ENCODE measurements at regions not wholly inside any gene's neighbourhood (a gene's known extent, or its start where the extent isn't known, plus 50 kb on each side); places are given as distances from the start of the nearest gene placed in this dataset.

DNA sequence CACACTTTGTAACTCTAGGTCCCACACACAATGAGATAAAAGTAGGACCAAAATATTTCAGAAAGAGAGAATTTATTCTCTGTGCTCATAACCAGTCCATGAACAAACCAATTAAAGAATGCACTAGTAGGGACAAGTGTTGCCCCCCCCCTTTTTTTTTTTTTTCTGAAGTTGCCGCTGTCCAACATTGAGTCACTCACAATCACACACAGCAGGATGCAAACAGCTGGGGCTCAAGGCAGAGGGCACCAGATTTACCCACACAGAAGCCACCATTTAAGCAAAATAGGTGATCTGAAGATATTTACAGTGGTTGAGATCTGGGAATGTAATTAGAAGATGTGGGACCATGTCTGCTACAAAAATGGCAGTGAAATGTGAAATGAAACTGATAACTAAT, 850.9 kb upstream of the SLIT2 start:
- TF ChIP-seq TAF1 (IDR thresholded peaks at IDR 0.05; ENCODE audit: borderline replicate concordance, insufficient read depth, low read length): no peak
- TF ChIP-seq POLR2AphosphoS5 (IDR thresholded peaks at IDR 0.05; ENCODE audit: low read depth, low read length): no peak

All from PFSK-1 (cell line).